ENCODE measurements at regions not wholly inside any gene's neighbourhood (a gene's known extent, or its start where the extent isn't known, plus 50 kb on each side); places are given as distances from the start of the nearest gene placed in this dataset.

DNA sequence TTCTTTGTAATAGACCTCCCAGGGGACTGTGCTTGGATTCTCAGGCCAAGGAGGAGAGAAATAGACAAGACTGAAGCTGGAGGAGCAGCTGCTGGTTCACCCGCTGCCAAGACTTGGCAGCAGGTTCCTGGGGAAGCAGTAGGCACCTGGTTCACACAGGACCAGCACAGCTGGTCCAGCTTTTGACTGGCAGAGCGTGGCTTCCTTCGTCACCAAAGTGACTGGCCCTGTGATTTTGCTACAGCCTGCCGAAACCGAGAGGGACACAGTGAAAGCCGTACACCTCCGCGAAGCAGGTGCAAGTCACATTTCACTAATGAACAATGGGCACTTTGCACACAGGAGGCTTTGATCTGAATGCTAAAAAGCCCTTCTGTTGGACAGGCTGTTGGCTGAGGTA, 199.0 kb downstream of the RNF144B start:
- H3K27ac ChIP-seq (ENCODE audit: low read depth, low read length): no peak overlapping the region
- H3K79me2 ChIP-seq (ENCODE audit: insufficient read depth, low read length): no peaks in the 10 kb centered on the region
- H3K4me2 ChIP-seq (ENCODE audit: low read depth, low read length, poor library complexity, severe bottlenecking): no peak overlapping the region
- no peaks in the 10 kb centered on the region for H3K36me3 ChIP-seq (ENCODE audit: low read length)
- H3K9me3 ChIP-seq (ENCODE audit: insufficient read depth, low read length): no peaks in the 10 kb centered on the region
- H3K27me3 ChIP-seq (ENCODE audit: low read length): no peaks in the 10 kb centered on the region
- H4K20me1 ChIP-seq (ENCODE audit: low read depth, low read length): no peaks in the 10 kb centered on the region
- no peak overlapping the region for H3K4me3 ChIP-seq (ENCODE audit: insufficient read depth, low read length, poor library complexity, severe bottlenecking)
- H3K9me2 ChIP-seq (replicated peaks; ENCODE audit: insufficient read depth, low read length): no peaks in the 10 kb centered on the region
- H3F3A ChIP-seq (ENCODE audit: insufficient read depth): no peaks in the 10 kb centered on the region
- no peak overlapping the region for H2AFZ ChIP-seq (ENCODE audit: low read depth, low read length, severe bottlenecking)
- no peak overlapping the region for H3K9ac ChIP-seq (ENCODE audit: low read length)
- TF ChIP-seq, protein P1, sequence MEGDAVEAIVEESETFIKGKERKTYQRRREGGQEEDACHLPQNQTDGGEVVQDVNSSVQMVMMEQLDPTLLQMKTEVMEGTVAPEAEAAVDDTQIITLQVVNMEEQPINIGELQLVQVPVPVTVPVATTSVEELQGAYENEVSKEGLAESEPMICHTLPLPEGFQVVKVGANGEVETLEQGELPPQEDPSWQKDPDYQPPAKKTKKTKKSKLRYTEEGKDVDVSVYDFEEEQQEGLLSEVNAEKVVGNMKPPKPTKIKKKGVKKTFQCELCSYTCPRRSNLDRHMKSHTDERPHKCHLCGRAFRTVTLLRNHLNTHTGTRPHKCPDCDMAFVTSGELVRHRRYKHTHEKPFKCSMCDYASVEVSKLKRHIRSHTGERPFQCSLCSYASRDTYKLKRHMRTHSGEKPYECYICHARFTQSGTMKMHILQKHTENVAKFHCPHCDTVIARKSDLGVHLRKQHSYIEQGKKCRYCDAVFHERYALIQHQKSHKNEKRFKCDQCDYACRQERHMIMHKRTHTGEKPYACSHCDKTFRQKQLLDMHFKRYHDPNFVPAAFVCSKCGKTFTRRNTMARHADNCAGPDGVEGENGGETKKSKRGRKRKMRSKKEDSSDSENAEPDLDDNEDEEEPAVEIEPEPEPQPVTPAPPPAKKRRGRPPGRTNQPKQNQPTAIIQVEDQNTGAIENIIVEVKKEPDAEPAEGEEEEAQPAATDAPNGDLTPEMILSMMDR (IDR thresholded peaks at IDR 0.05; ENCODE audit: insufficient read depth, low read length, poor library complexity, severe bottlenecking): no peak

- TF ChIP-seq EZH2phosphoT487 (conservative IDR thresholded peaks at IDR 0.05; ENCODE audit: low read length): no peak
- TF ChIP-seq, protein P1 (IDR thresholded peaks at IDR 0.05; ENCODE audit: insufficient read depth, low read length, poor library complexity, severe bottlenecking): peak; percentile 97
- Histone ChIP-seq H2AFZ (ENCODE audit: low read depth, low read length, severe bottlenecking) (no peak overlapping the region), H3K9me2 (replicated peaks; ENCODE audit: insufficient read depth, low read length) (no peaks in the 10 kb centered on the region), H4K20me1 (ENCODE audit: low read depth, low read length) (no peaks in the 10 kb centered on the region), H3K36me3 (ENCODE audit: low read length) (no peaks in the 10 kb centered on the region), H3K27me3 (ENCODE audit: low read length) (no peaks in the 10 kb centered on the region), H3K9ac (ENCODE audit: low read length) (no peak overlapping the region), H3K9me3 (ENCODE audit: insufficient read depth, low read length) (no peaks in the 10 kb centered on the region), H3K79me2 (ENCODE audit: insufficient read depth, low read length) (no peaks in the 10 kb centered on the region), H3K27ac (ENCODE audit: low read depth, low read length) (no peak overlapping the region), H3K4me2 (ENCODE audit: low read depth, low read length, poor library complexity, severe bottlenecking) (no peak overlapping the region), H3K4me3 (ENCODE audit: insufficient read depth, low read length, poor library complexity, severe bottlenecking) (no peak overlapping the region), H3F3A (ENCODE audit: insufficient read depth) (no peaks in the 10 kb centered on the region)
These were observed 208.8 kb downstream of the RNF144B start for GRCh38 chr6:18595774-18596530.

- H2AFZ ChIP-seq (ENCODE audit: low read depth, low read length, severe bottlenecking): no peak overlapping the region
- H4K20me1 ChIP-seq (ENCODE audit: low read depth, low read length): no peaks in the 10 kb centered on the region
- no peak for TF ChIP-seq EZH2phosphoT487 (conservative IDR thresholded peaks at IDR 0.05; ENCODE audit: low read length)
- TF ChIP-seq, protein P1 (IDR thresholded peaks at IDR 0.05; ENCODE audit: insufficient read depth, low read length, poor library complexity, severe bottlenecking): peak; percentile 12
- no peak overlapping the region for H3K27ac ChIP-seq (ENCODE audit: low read depth, low read length)
- H3K9ac ChIP-seq (ENCODE audit: low read length): no peak overlapping the region
- no peaks in the 10 kb centered on the region for H3K36me3 ChIP-seq (ENCODE audit: low read length)
- H3K27me3 ChIP-seq (ENCODE audit: low read length): no peaks in the 10 kb centered on the region
- no peaks in the 10 kb centered on the region for H3K9me2 ChIP-seq (replicated peaks; ENCODE audit: insufficient read depth, low read length)
- H3K9me3 ChIP-seq (ENCODE audit: insufficient read depth, low read length): no peaks in the 10 kb centered on the region
- H3K4me2 ChIP-seq (ENCODE audit: low read depth, low read length, poor library complexity, severe bottlenecking): no peak overlapping the region
- no peaks in the 10 kb centered on the region for H3F3A ChIP-seq (ENCODE audit: insufficient read depth)
- H3K4me3 ChIP-seq (ENCODE audit: insufficient read depth, low read length, poor library complexity, severe bottlenecking): no peak overlapping the region
- no peaks in the 10 kb centered on the region for H3K79me2 ChIP-seq (ENCODE audit: insufficient read depth, low read length)
These were observed 209.3 kb downstream of the RNF144B start for GRCh38 chr6:18596531-18596835.
